Gastroesophageal sphincter (tissue), 3 donors: ENCODE measurements at regions not wholly inside any gene's neighbourhood (a gene's known extent, or its start where the extent isn't known, plus 50 kb on each side); places are given as distances from the start of the nearest gene placed in this dataset.

Experiments
- CTCF ChIP-seq, 4 experiments: fragments of 200-600 bp in 2 of 4; fragments of 450-650 bp in 2 of 4; sonication (generic) in 1 of 4; IDR thresholded peaks; one replicate each; pipeline ENCODE4 v1.5.1; 2017 to 2019; ENCODE audit warnings: antibody characterized with exemption in 4 of 4, mild to moderate bottlenecking in 2 of 4, moderate library complexity in 2 of 4
- POLR2A ChIP-seq, 2 donors: fragments of 450-650 bp; IDR thresholded peaks; one replicate each; pipeline ENCODE4 v1.6.1; 2017; ENCODE audit warnings: antibody characterized with exemption in 2 of 2, mild to moderate bottlenecking in 2 of 2, moderate library complexity in 1 of 2
- POLR2AphosphoS5 ChIP-seq: sonication (generic); formaldehyde crosslinking; IDR thresholded peaks from one replicate; pipeline ENCODE4 v1.6.1; 2017; ENCODE audit warnings: antibody characterized with exemption

DNA sequence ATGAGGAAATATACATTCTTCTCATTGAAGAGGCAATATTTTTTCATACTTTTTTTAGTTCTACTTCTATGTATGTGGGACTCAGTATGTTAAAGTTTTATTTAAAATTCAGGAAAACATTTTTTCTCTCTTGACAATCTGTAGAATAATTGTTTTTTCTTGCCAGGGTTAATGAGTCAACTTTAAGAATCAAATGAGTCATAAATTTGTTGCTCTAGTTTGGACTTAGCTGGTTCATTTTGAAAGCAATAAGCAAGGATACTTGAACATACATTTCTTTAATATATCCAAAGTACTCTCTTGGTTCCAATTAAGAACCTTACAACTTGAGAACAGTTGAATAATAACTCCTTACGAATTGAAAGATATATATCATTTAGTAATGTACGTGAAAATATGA lies 1145.3 kb upstream of the B3GALT2 start:
- TF ChIP-seq POLR2A (IDR thresholded peaks at IDR 0.05) = no peak
- TF ChIP-seq CTCF (IDR thresholded peaks at IDR 0.05) = no peak
- no peak for TF ChIP-seq POLR2AphosphoS5
